GM12892 (cell line): ENCODE measurements at regions not wholly inside any gene's neighbourhood (a gene's known extent, or its start where the extent isn't known, plus 50 kb on each side); places are given as distances from the start of the nearest gene placed in this dataset.

Experiments used
- POLR2A ChIP-seq: IDR thresholded peaks from 2 replicates; pipeline ENCODE4 v1.6.1; 2011; ENCODE audit warnings: low read depth, low read length, control low read depth
- TAF1 ChIP-seq: IDR thresholded peaks from 2 replicates; pipeline ENCODE4 v1.6.1; 2011; ENCODE audit warnings: low read depth, mild to moderate bottlenecking, control low read depth, low read length, borderline replicate concordance

DNA sequence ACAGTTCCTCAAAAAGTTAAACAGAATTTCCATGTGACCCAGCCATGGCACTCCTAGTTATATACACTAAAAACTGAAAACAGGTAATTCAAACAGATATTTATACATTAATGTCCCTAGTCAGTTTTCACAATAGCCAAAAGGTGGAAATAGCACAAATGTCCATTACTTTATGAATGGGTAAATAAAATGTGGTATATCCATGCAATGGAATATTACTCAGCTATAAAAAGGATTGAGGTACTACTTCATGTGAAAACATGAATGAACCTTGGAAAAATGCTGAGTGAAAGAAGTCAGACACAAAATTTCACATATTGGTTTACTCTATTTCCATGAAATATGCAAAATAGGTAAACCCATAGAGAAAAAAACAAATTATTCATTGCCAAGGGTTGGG, 351.8 kb upstream of the AMOT start:
- TF ChIP-seq POLR2A = no peak
- TF ChIP-seq TAF1 = no peak
